A549 (cell line): ENCODE measurements at regions not wholly inside any gene's neighbourhood (a gene's known extent, or its start where the extent isn't known, plus 50 kb on each side); places are given as distances from the start of the nearest gene placed in this dataset.

Experiments used
- ATAC-seq, 2 experiments: fragments of 200-7000 bp in 1 of 2; fragments of >200 bp in 1 of 2; cut with Nextera tagmentation in 1 of 2; cut with Tn5 transposase in 1 of 2; 3 replicates each; pipeline versions ENCODE4 v1.8.0 to v1.9.1; 2018 to 2020; ENCODE audit warnings: mild to moderate bottlenecking in 1 of 2, moderate library complexity in 1 of 2
- CTCF ChIA-PET: fragments of 300-600 bp; sonication (Branson Sonifier 250); formaldehyde crosslinking; extraction: SDS; loops from one replicate; lab custom pipeline; 2021; ENCODE audit warnings: antibody characterized with exemption, inconsistent platforms; lab: Yijun Ruan, JAX
- POLR2A ChIA-PET: fragments of 350-600 bp; formaldehyde crosslinking; extraction: SDS; loops from one replicate; lab custom pipeline; 2021; ENCODE audit warnings: antibody characterized with exemption, inconsistent platforms; lab: Yijun Ruan, JAX
- DNase-seq, 2 experiments: peaks; one replicate each; pipeline versions ENCODE4 v3.0.0 to v3.0.0-alpha.2; 2011 to 2016; ENCODE audit warnings: low read depth in 1 of 2, low spot score in 1 of 2
- FAIRE-seq: peaks from 2 replicates; lab custom pipeline; 2011; peaks lifted over from hg19 to GRCh38; lab: Jason Lieb, UNC
- H3K27ac ChIP-seq, 2 experiments: fragments of >200 bp; sonication (Bioruptor Twin); formaldehyde crosslinking; 3 replicates each; pipeline ENCODE4 v1.5.1; 2016 to 2017
- H3K4me1 ChIP-seq: fragments of >200 bp; sonication (Bioruptor Twin); formaldehyde crosslinking; 3 replicates; pipeline ENCODE4 v1.6.1; 2016
- H3K4me2 ChIP-seq: fragments of >200 bp; sonication (Bioruptor Twin); formaldehyde crosslinking; 3 replicates; pipeline ENCODE4 v1.6.1; 2016
- H3K4me3 ChIP-seq: fragments of >200 bp; sonication (Bioruptor Twin); formaldehyde crosslinking; 3 replicates; pipeline ENCODE4 v1.5.1; 2016
- H3K9me3 ChIP-seq: fragments of >200 bp; sonication (Bioruptor Twin); formaldehyde crosslinking; 3 replicates; pipeline ENCODE4 v1.6.1; 2016
- BHLHE40 ChIP-seq: IDR thresholded peaks from 2 replicates; pipeline ENCODE4 v1.6.1; 2012; ENCODE audit warnings: low read depth, low read length, inconsistent platforms
- CBX8 ChIP-seq: fragments of 200-600 bp; sonication (generic); IDR thresholded peaks from 2 replicates; pipeline ENCODE4 v1.6.1; 2016
- CHD2 ChIP-seq: fragments of 150-350 bp; IDR thresholded peaks from 2 replicates; pipeline ENCODE4 v1.6.1; 2014; ENCODE audit warnings: low read length; ENCODE audit not compliant: partially characterized antibody
- CHD4 ChIP-seq: fragments of 200-600 bp; sonication (generic); IDR thresholded peaks from 2 replicates; pipeline ENCODE4 v1.6.1; 2016; ENCODE audit warnings: antibody characterized with exemption, mild to moderate bottlenecking, borderline replicate concordance
- EHF ChIP-seq: fragments of 250-450 bp; sonication (Bioruptor Pico); IDR thresholded peaks from 2 replicates; pipeline ENCODE4 v1.5.0; 2020; ENCODE audit warnings: mild to moderate bottlenecking
- EP300 ChIP-seq, 2 experiments: fragments of >200 bp; sonication (Bioruptor Twin); formaldehyde crosslinking; IDR thresholded peaks; 2 replicates in 1 of 2; 3 replicates in 1 of 2; pipeline ENCODE4 v1.6.1; 2016 to 2017
- FOSB ChIP-seq: fragments of 250-450 bp; sonication (Bioruptor Pico); IDR thresholded peaks from 2 replicates; pipeline ENCODE4 v1.5.0; 2020; ENCODE audit warnings: mild to moderate bottlenecking, moderate library complexity
- FOSL2 ChIP-seq, 2 experiments: fragments of 450-650 bp in 1 of 2; fragments of >200 bp in 1 of 2; sonication (Bioruptor Twin) in 1 of 2; formaldehyde crosslinking; IDR thresholded peaks; 2 replicates each; pipeline versions ENCODE4 v1.5.0 to v1.6.1; 2016 to 2020; ENCODE audit warnings: mild to moderate bottlenecking in 1 of 2, moderate library complexity in 1 of 2
- FOXS1 ChIP-seq: fragments of 250-450 bp; sonication (Bioruptor Pico); IDR thresholded peaks from 2 replicates; pipeline ENCODE4 v1.5.0; 2020; ENCODE audit warnings: mild to moderate bottlenecking, moderate library complexity
- GATA3 ChIP-seq: IDR thresholded peaks from 2 replicates; pipeline ENCODE4 v1.6.1; 2012; ENCODE audit warnings: borderline replicate concordance
- HES2 ChIP-seq: fragments of >200 bp; sonication (Bioruptor Twin); formaldehyde crosslinking; IDR thresholded peaks from 2 replicates; pipeline ENCODE4 v1.6.1; 2016
- JUN ChIP-seq, 2 experiments: fragments of >200 bp; sonication (Bioruptor Twin); formaldehyde crosslinking; IDR thresholded peaks; 2 replicates in 1 of 2; 3 replicates in 1 of 2; pipeline ENCODE4 v1.6.1; 2016 to 2017
- KDM1A ChIP-seq: fragments of 200-600 bp; sonication (generic); IDR thresholded peaks from 2 replicates; pipeline ENCODE4 v1.6.1; 2016; ENCODE audit warnings: low read depth, mild to moderate bottlenecking
- KDM5A ChIP-seq: fragments of 200-600 bp; sonication (generic); IDR thresholded peaks from 2 replicates; pipeline ENCODE4 v1.6.1; 2016; ENCODE audit warnings: antibody characterized with exemption, mild to moderate bottlenecking
- MAFK ChIP-seq: fragments of 450-650 bp; IDR thresholded peaks from 2 replicates; pipeline ENCODE4 v1.6.1; 2014; ENCODE audit not compliant: partially characterized antibody
- NFE2L2 ChIP-seq: fragments of 150-350 bp; conservative IDR thresholded peaks from 2 replicates; pipeline ENCODE4 v1.6.1; 2014; ENCODE audit warnings: low read length
- NPAS2 ChIP-seq: fragments of 250-450 bp; sonication (Bioruptor Pico); IDR thresholded peaks from 2 replicates; pipeline ENCODE4 v1.8.0; 2022; ENCODE audit warnings: mild to moderate bottlenecking, moderate library complexity, borderline replicate concordance
- NR3C1 ChIP-seq: fragments of >200 bp; sonication (Bioruptor Twin); formaldehyde crosslinking; IDR thresholded peaks from 3 replicates; pipeline ENCODE4 v1.6.1; 2017
- PBX3 ChIP-seq: IDR thresholded peaks from 2 replicates; pipeline ENCODE4 v1.6.1; 2012
- PHF8 ChIP-seq: fragments of 200-600 bp; sonication (generic); IDR thresholded peaks from 2 replicates; pipeline ENCODE4 v1.6.1; 2016; ENCODE audit warnings: low read depth, mild to moderate bottlenecking, antibody characterized with exemption, moderate library complexity, borderline replicate concordance
- RAD21 ChIP-seq, 2 experiments: fragments of >200 bp in 1 of 2; sonication (Bioruptor Twin) in 1 of 2; formaldehyde crosslinking in 1 of 2; IDR thresholded peaks in 1 of 2; conservative IDR thresholded peaks in 1 of 2; 2 replicates in 1 of 2; 3 replicates in 1 of 2; pipeline ENCODE4 v1.6.1; 2012 to 2018; ENCODE audit warnings: inconsistent platforms in 1 of 2
- RFX5 ChIP-seq: fragments of 450-650 bp; IDR thresholded peaks from 2 replicates; pipeline ENCODE4 v1.7.1; 2014; ENCODE audit warnings: antibody characterized with exemption, mild to moderate bottlenecking, moderate library complexity
- ZC3H11A ChIP-seq: fragments of 450-650 bp; IDR thresholded peaks from 2 replicates; pipeline ENCODE4 v1.6.1; 2014; ENCODE audit warnings: antibody characterized with exemption, mild to moderate bottlenecking
- ZFP36 ChIP-seq: fragments of 450-650 bp; IDR thresholded peaks from 2 replicates; pipeline ENCODE4 v1.6.1; 2014; ENCODE audit warnings: borderline replicate concordance; ENCODE audit not compliant: partially characterized antibody
- WGBS: methylation state at CpG from one replicate; pipeline ENCODE4 v1.1.6; 2017; ENCODE audit errors: missing lambda C conversion rate; 5-methylcytosine and 5-hydroxymethylcytosine counted together
- TF ChIP-seq, protein P1 (sequence below): fragments of 150-350 bp; IDR thresholded peaks from 2 replicates; pipeline ENCODE4 v1.6.1; 2014; ENCODE audit warnings: low read depth, mild to moderate bottlenecking, low read length
- TF ChIP-seq, protein P2 (sequence below): fragments of >200 bp; sonication (Bioruptor Twin); formaldehyde crosslinking; IDR thresholded peaks from 3 replicates; pipeline ENCODE4 v1.5.1; 2016

GRCh38 chr12:91483471-91483985, 300.9 kb upstream of the DCN start (continued):
- no peak for TF ChIP-seq PHF8

DNA sequence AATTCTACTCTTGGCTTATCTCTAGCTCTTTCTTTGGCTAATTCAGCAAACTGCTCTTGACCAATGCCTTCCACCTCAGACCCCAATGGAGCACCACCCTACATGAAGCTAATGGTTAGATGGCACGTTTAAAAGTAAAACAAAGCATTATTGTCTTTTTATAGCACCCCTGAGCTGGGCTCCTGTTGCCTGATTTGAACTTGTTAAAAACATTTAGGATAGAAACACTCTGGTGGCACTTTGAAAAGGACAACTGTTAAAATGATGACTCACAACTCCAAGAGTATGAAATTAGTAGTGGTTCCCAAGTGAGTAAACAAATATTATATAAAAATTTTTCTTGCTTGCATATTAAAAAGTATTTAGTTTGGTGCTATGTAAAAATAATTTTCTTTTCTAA, 299.6 kb upstream of the DCN start:
- no peak overlapping the region for H3K4me2 ChIP-seq
- no peak for ATAC-seq
- no peaks in the 10 kb centered on the region for H3K9me3 ChIP-seq
- H3K27ac ChIP-seq = no peak overlapping the region
- no peak for DNase-seq
- FAIRE-seq = no peak
- H3K4me1 ChIP-seq = no peaks in the 10 kb centered on the region
- TF ChIP-seq CHD4 = no peak
- TF ChIP-seq RFX5 = no peak
- TF ChIP-seq FOSL2 (IDR thresholded peaks at IDR 0.05) = no peak
- TF ChIP-seq FOSL2 (CRISPR knock-in tag; IDR thresholded peaks at IDR 0.05) = no peak
- no peak for TF ChIP-seq PHF8
- TF ChIP-seq, protein P1, sequence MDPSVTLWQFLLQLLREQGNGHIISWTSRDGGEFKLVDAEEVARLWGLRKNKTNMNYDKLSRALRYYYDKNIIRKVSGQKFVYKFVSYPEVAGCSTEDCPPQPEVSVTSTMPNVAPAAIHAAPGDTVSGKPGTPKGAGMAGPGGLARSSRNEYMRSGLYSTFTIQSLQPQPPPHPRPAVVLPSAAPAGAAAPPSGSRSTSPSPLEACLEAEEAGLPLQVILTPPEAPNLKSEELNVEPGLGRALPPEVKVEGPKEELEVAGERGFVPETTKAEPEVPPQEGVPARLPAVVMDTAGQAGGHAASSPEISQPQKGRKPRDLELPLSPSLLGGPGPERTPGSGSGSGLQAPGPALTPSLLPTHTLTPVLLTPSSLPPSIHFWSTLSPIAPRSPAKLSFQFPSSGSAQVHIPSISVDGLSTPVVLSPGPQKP = no peak
- TF ChIP-seq, all 56 proteins: peak for 0
- POLR2A ChIA-PET = no interaction called here
- 24% methylated on average over 1 of the region's 1 CpG for WGBS
- H3K4me3 ChIP-seq = no peak overlapping the region
- CTCF ChIA-PET = no interaction called here

DNA sequence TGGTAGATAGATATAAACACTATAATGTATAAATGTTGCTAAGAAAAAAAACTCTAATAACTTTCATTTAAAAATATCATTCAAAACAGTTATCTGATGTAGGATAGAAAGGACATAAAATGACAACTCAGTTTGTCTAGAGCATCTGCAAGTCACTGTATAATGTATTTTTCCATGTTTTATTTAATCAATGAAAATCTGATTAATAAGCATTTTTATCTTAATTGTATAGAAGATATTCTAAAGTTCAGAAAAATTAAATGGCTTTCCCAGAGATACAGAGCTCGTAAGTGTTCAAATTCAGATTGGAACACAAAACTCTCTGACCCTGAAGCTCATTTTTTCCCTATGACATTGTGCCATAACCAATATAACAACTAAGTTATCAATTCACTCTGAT, 295.9 kb upstream of the DCN start:
- ATAC-seq = no peak
- Histone ChIP-seq H3K27ac (no peak overlapping the region), H3K4me3 (no peak overlapping the region), H3K4me1 (no peaks in the 10 kb centered on the region), H3K4me2 (no peak overlapping the region), H3K9me3 (no peaks in the 10 kb centered on the region)
- FAIRE-seq = no peak
- ChIA-PET POLR2A (no interaction called here), CTCF (no interaction called here)
- TF ChIP-seq ZFP36 = no peak
- TF ChIP-seq CBX8 = no peak
- peak; percentile 69 for TF ChIP-seq MAFK
- 69% methylated on average over 1 of the region's 1 CpG for WGBS
- no peak for DNase-seq

DNA sequence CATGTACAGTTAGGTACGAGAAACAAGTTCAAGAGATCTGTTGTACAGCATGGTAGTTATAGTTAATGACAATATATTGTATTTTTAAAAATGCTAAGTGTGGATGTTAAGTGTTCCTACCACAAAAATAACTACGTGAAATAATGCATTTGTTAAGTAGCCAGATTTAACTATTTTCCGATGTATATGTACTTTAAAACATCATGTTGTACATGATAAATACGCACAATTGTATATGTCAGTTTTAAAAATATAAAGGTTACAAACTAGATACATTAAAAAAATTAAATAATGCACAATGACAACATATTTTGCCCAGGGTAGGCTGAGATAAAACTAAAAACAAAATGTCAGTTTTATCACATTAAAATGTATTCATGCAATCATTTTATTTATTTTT, 285.1 kb upstream of the DCN start:
- FAIRE-seq (peak; percentile 39), ATAC-seq (no peak), DNase-seq (no peak)
- Histone ChIP-seq H3K9me3 (no peaks in the 10 kb centered on the region), H3K4me3 (no peak overlapping the region), H3K4me1 (no peaks in the 10 kb centered on the region), H3K27ac (no peak overlapping the region), H3K4me2 (no peak overlapping the region)
- CTCF ChIA-PET = no interaction called here
- 58% methylated on average over 4 of the region's 4 CpGs for WGBS
- POLR2A ChIA-PET = no interaction called here
- TF ChIP-seq NFE2L2 = no peak
- no peak for TF ChIP-seq ZFP36
- no peak for TF ChIP-seq ZC3H11A
- TF ChIP-seq BHLHE40 = no peak
- no peak for TF ChIP-seq GATA3
- no peak for TF ChIP-seq JUN (IDR thresholded peaks at IDR 0.05)
- TF ChIP-seq NR3C1 = no peak
- no peak for TF ChIP-seq KDM1A
- TF ChIP-seq CHD2 = no peak
- no peak for TF ChIP-seq CHD4
- TF ChIP-seq FOXS1 (CRISPR knock-in tag) = no peak
- no peak for TF ChIP-seq CBX8

GRCh38 chr12:91461061-91461460, 278.4 kb upstream of the DCN start:
- no peak for FAIRE-seq
- TF ChIP-seq PBX3 (no peak), EHF (CRISPR knock-in tag) (no peak), NR3C1 (no peak), EP300 (IDR thresholded peaks at IDR 0.05) (no peak), FOSL2 (IDR thresholded peaks at IDR 0.05) (no peak), FOSL2 (CRISPR knock-in tag; IDR thresholded peaks at IDR 0.05) (no peak), NPAS2 (no peak), HES2 (no peak), CHD2 (no peak), FOSB (CRISPR knock-in tag) (no peak), KDM5A (no peak), RAD21 (conservative IDR thresholded peaks at IDR 0.05 in 1 of 2, IDR thresholded peaks at IDR 0.05 in 1 of 2) (no peak)
- TF ChIP-seq, protein P2, sequence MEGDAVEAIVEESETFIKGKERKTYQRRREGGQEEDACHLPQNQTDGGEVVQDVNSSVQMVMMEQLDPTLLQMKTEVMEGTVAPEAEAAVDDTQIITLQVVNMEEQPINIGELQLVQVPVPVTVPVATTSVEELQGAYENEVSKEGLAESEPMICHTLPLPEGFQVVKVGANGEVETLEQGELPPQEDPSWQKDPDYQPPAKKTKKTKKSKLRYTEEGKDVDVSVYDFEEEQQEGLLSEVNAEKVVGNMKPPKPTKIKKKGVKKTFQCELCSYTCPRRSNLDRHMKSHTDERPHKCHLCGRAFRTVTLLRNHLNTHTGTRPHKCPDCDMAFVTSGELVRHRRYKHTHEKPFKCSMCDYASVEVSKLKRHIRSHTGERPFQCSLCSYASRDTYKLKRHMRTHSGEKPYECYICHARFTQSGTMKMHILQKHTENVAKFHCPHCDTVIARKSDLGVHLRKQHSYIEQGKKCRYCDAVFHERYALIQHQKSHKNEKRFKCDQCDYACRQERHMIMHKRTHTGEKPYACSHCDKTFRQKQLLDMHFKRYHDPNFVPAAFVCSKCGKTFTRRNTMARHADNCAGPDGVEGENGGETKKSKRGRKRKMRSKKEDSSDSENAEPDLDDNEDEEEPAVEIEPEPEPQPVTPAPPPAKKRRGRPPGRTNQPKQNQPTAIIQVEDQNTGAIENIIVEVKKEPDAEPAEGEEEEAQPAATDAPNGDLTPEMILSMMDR = no peak

More at GRCh38 chr12:91461061-91461460, 278.4 kb upstream of the DCN start:
- Histone ChIP-seq H3K4me3 (no peak overlapping the region), H3K4me2 (no peak overlapping the region), H3K9me3 (no peaks in the 10 kb centered on the region), H3K27ac (no peak overlapping the region), H3K4me1 (no peaks in the 10 kb centered on the region)
- ATAC-seq (no peak), DNase-seq (no peak)
- ChIA-PET CTCF (interaction anchor here (0.7 kb wide), 1 partner anchor 79 kb away, joined by 3 read pairs; no protein-coding TSS in a partner anchor), POLR2A (no interaction called here)
- WGBS = 68% methylated on average over 1 of the region's 1 CpG
